HEK293 (cell line): ENCODE measurements at regions not wholly inside any gene's neighbourhood (a gene's known extent, or its start where the extent isn't known, plus 50 kb on each side); places are given as distances from the start of the nearest gene placed in this dataset.

ENCODE experiments used
- CTCF ChIP-seq: fragments of 450-650 bp; formaldehyde crosslinking; IDR thresholded peaks from 2 replicates; pipeline ENCODE4 v1.5.1; 2016; ENCODE audit warnings: missing biosample characterization, missing genetic modification characterization
- ZNF311 ChIP-seq: fragments of 450-650 bp; formaldehyde crosslinking; IDR thresholded peaks from 2 replicates; pipeline ENCODE4 v1.5.1; 2017; ENCODE audit warnings: missing biosample characterization, missing genetic modification characterization, borderline replicate concordance
- ZNF670 ChIP-seq: fragments of 450-650 bp; formaldehyde crosslinking; IDR thresholded peaks from 2 replicates; pipeline ENCODE4 v1.5.1; 2016; ENCODE audit warnings: missing biosample characterization, missing genetic modification characterization, low read depth

- TF ChIP-seq ZNF670 (tag by site-specific recombination) (no peak), CTCF (tag by site-specific recombination) (no peak), ZNF311 (tag by site-specific recombination) (no peak)
Observed at GRCh38 chr17:27082023-27082774, 211.7 kb upstream of the WSB1 start.
